Thoracic aorta (tissue), 2 donors: ENCODE measurements at regions not wholly inside any gene's neighbourhood (a gene's known extent, or its start where the extent isn't known, plus 50 kb on each side); places are given as distances from the start of the nearest gene placed in this dataset.

ENCODE experiments used
- ATAC-seq: fragments of 150-250 bp; one replicate; pipeline ENCODE4 v1.8.0; 2017; ENCODE audit warnings: low read depth; ENCODE audit not compliant: insufficient number of reproducible peaks, low FRiP score
- DNase-seq: peaks from one replicate; pipeline ENCODE4 v3.0.0-alpha.2; 2020; ENCODE audit warnings: low spot score
- H3K27ac ChIP-seq, 2 donors: fragments of 200-600 bp; sonication (generic); 1 replicate in 1 of 2; 2 replicates in 1 of 2; pipeline ENCODE4 v1.5.1; 2016; ENCODE audit warnings: mild to moderate bottlenecking in 2 of 2, moderate library complexity in 2 of 2
- H3K27me3 ChIP-seq: fragments of 200-600 bp; sonication (generic); replicated peaks from 2 replicates; pipeline ENCODE4 v1.6.0; 2016; ENCODE audit warnings: mild to moderate bottlenecking; ENCODE audit not compliant: insufficient read depth
- H3K36me3 ChIP-seq: fragments of 200-600 bp; sonication (generic); one replicate; pipeline ENCODE4 v1.5.1; 2016
- H3K4me1 ChIP-seq, 2 donors: fragments of 200-600 bp; sonication (generic); 1 replicate in 1 of 2; 2 replicates in 1 of 2; pipeline versions ENCODE4 v1.5.1 to v1.6.0; 2016; ENCODE audit warnings: low read depth in 2 of 2, mild to moderate bottlenecking in 1 of 2; ENCODE audit not compliant: control insufficient read depth in 1 of 2
- H3K4me3 ChIP-seq: fragments of 200-600 bp; sonication (generic); 2 replicates; pipeline ENCODE4 v1.5.1; 2016; ENCODE audit warnings: mild to moderate bottlenecking
- H3K9me3 ChIP-seq: fragments of 200-600 bp; sonication (generic); 2 replicates; pipeline ENCODE4 v1.5.1; 2016
- TF ChIP-seq, protein P1 (sequence below): fragments of 200-600 bp; sonication (generic); IDR thresholded peaks from one replicate; pipeline ENCODE4 v1.5.1; 2019; ENCODE audit warnings: antibody characterized with exemption

DNA sequence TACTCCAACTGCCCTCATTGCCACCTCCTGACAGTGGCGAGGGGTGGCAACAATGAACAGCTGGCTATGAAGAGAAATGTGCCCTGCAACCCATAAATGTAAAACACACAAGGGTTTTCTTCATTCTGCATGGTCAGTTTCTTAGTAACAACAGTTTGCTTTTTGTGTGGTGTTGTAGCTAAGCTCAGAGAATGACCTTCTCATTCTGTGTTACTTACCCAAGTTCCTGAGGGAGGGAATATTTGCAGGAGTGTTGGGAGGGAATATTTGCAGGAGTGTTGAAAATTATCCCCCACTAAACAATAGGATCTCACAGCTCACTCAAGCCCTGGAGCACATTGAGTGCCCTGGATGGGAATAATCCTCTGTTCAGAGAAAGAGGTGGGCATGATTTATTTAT is 456.4 kb upstream of the CDH4 start:
- no peak for ATAC-seq
- H3K9me3 ChIP-seq = no peaks in the 10 kb centered on the region

DNA sequence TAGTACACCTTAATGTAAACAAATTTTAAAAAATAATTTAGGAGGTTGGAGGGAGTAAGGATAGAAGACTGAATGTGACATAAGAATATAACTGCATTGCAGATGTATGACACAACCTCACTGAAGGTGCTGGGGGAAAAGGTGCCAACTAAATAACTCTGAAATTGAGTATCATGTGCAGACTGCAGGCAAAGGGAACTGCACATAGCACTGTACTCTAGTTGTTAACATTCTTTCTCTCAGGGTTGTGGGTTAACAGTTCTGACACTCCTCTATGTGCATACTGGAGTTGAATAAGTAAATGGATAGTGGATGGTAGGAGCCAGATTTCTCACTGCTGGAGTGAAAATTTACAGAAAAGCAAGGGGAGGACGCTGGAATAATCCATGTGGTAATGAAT is 451.9 kb upstream of the CDH4 start:
- Histone ChIP-seq H3K27me3 (no peaks in the 10 kb centered on the region), H3K4me3 (no peak overlapping the region), H3K27ac (no peak overlapping the region), H3K4me1 (no peaks in the 10 kb centered on the region), H3K36me3 (no peaks in the 10 kb centered on the region), H3K9me3 (no peaks in the 10 kb centered on the region)
- ATAC-seq = no peak
- TF ChIP-seq, protein P1, sequence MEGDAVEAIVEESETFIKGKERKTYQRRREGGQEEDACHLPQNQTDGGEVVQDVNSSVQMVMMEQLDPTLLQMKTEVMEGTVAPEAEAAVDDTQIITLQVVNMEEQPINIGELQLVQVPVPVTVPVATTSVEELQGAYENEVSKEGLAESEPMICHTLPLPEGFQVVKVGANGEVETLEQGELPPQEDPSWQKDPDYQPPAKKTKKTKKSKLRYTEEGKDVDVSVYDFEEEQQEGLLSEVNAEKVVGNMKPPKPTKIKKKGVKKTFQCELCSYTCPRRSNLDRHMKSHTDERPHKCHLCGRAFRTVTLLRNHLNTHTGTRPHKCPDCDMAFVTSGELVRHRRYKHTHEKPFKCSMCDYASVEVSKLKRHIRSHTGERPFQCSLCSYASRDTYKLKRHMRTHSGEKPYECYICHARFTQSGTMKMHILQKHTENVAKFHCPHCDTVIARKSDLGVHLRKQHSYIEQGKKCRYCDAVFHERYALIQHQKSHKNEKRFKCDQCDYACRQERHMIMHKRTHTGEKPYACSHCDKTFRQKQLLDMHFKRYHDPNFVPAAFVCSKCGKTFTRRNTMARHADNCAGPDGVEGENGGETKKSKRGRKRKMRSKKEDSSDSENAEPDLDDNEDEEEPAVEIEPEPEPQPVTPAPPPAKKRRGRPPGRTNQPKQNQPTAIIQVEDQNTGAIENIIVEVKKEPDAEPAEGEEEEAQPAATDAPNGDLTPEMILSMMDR = no peak
- DNase-seq = no peak

More for the DNA sequence above, 456.4 kb upstream of the CDH4 start:
- Histone ChIP-seq H3K36me3 (no peaks in the 10 kb centered on the region), H3K4me1 (no peaks in the 10 kb centered on the region), H3K27ac (no peak overlapping the region), H3K4me3 (no peak overlapping the region), H3K27me3 (no peaks in the 10 kb centered on the region)
- DNase-seq = no peak
- TF ChIP-seq, protein P1 = no peak

DNA sequence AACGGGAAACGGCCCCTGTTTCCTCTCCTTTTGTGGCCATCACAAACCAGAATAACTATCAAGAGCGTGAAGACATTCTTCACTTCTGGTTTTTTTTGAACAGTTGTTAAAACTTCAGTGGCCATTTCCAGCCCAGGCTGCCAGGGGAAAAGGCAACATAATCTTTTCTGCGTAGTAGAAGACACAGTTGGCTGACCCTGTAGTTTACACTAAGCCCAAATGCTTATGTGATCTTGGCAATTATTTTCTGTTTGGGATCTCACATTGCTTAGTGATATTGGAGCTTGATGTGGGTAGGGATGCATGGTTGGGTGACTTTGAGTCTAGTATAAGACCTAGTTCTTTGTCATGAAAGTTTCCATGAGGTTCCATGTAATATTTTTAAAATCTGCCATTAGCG is 449.4 kb upstream of the CDH4 start:
- no peak overlapping the region for H3K27ac ChIP-seq
- no peaks in the 10 kb centered on the region for H3K9me3 ChIP-seq
- no peaks in the 10 kb centered on the region for H3K4me1 ChIP-seq
- DNase-seq (no peak), ATAC-seq (no peak)
- H3K4me3 ChIP-seq = no peak overlapping the region
- H3K36me3 ChIP-seq = no peaks in the 10 kb centered on the region
- H3K27me3 ChIP-seq = no peaks in the 10 kb centered on the region
- TF ChIP-seq, protein P1 = no peak

DNA sequence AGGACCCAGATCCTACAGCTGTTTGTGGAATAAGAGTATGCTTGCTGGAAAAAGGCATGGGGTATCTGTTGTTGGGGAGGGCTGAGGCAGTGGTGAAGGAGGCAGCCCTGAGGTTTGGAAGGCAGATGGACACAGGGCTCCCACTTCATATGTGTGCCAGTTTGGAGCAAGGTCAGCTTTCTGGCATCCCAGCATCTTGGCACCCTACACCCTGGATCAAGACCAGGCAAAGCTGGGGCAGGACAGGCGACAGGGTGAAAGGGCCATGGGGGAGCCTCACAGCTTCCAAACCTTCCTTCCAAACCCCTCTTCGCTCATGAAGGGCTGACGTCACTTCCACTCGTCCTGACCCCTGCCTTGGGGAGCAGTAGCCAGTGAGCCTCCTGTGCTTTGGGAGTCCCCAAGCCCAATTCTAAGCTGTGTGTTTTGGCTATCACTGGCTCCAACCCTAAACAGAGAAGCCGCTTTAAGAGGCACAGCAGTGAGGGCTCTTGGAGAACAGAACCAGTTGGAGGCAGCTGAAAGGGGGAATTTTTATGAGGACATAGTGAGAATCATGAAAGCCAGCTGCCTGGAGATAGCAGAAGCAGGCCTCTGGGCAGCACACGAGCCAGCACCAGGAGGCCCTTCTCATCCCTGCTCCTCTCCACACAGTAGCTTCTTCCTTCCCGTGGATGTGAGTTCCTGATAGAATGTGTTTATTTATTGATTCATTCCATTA is 448.6 kb upstream of the CDH4 start:
- H3K27ac ChIP-seq = no peak overlapping the region
- DNase-seq = no peak
- TF ChIP-seq, protein P1 = no peak
- H3K27me3 ChIP-seq = no peaks in the 10 kb centered on the region
- no peak overlapping the region for H3K4me3 ChIP-seq
- no peaks in the 10 kb centered on the region for H3K36me3 ChIP-seq
- H3K9me3 ChIP-seq = no peaks in the 10 kb centered on the region
- ATAC-seq = no peak
- no peaks in the 10 kb centered on the region for H3K4me1 ChIP-seq

DNA sequence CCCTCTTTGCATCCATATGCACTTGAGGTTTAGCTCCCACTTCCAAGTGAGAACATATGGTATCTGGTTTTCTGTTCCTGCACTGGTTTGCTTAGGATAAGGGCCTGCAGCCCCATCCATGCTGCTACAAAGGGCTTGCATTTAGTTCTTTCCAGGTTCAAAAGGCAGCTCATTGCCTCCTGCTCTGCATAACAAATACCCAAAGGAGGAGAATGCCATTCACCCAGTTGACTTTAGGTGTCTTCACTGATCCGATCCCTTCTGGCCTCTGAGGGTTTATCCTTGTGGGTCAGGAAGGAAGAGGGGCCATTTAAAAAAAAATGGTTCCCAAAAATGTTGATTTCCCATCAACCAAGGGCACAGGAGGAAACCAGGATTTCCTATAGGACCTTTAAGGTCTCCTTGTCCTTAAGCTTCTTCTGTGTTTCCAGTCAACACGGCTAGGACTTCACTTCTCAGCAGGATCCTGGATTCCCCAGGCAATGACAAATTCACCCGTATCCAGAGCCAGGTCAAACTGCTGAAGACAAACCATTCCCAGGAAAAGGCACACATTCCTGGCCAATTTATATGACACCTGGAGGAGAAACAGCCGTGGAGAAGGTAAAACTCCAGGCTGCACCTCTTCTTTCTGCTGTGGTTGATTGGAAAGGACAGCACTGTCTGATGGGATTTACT is 447.7 kb upstream of the CDH4 start:
- Histone ChIP-seq H3K36me3 (no peaks in the 10 kb centered on the region), H3K9me3 (no peaks in the 10 kb centered on the region), H3K27me3 (no peaks in the 10 kb centered on the region), H3K4me3 (no peak overlapping the region), H3K4me1 (no peaks in the 10 kb centered on the region), H3K27ac (no peak overlapping the region)
- no peak for ATAC-seq
- TF ChIP-seq, protein P1 = no peak
- no peak for DNase-seq
